ENCODE measurements at regions not wholly inside any gene's neighbourhood (a gene's known extent, or its start where the extent isn't known, plus 50 kb on each side); places are given as distances from the start of the nearest gene placed in this dataset.

GRCh38 chr12:107402041-107403022 lies 283.3 kb upstream of the PWP1 start:
- Histone ChIP-seq H3K9me3 (replicated peaks; ENCODE audit: control insufficient read depth, insufficient read depth, low read depth, low read length) (no peaks in the 10 kb centered on the region), H2AFZ (ENCODE audit: low read depth, low read length) (no peak overlapping the region), H3K4me3 (no peak overlapping the region), H3K27me3 (ENCODE audit: control insufficient read depth in 2 of 2, insufficient read depth in 2 of 2, low read length in 2 of 2) (peaks cover 0 to 3% of the 10 kb centered on the region in 2 experiments; a peak in 1 of 5 replicates), H3K4me2 (ENCODE audit: insufficient read depth, low read length) (no peak overlapping the region), H3K36me3 (ENCODE audit: control insufficient read depth, insufficient read depth, low read length) (no peaks in the 10 kb centered on the region), H3K4me1 (replicated peaks in 1 of 2; ENCODE audit: control insufficient read depth in 2 of 2, insufficient read depth in 2 of 2, low read length in 2 of 2) (no peaks in the 10 kb centered on the region), H3K79me2 (ENCODE audit: control insufficient read depth, insufficient read depth, low read length) (no peaks in the 10 kb centered on the region), H4K20me1 (replicated peaks; ENCODE audit: control insufficient read depth, insufficient read depth, low read length) (peaks cover 3% of the 10 kb centered on the region; the same call in 1 of the 2 replicates), H3K27ac (ENCODE audit: extremely low read depth, low read depth, low read length) (no peak overlapping the region), H3K9me1 (ENCODE audit: control insufficient read depth, insufficient read depth, low read length) (no peaks in the 10 kb centered on the region), H3K9ac (ENCODE audit: insufficient read depth in 1 of 2, low read depth in 2 of 2, low read length in 2 of 2) (no peak overlapping the region)
- intact Hi-C loops (cut with micrococcal nuclease) = loop anchor here (1.0 to 10.0 kb wide), 2 partner anchors 202 to 271 kb away; no protein-coding TSS in a partner anchor
- in situ Hi-C loops (cut with MboI) = loop anchor here (10.0 kb wide), 1 partner anchor 268 kb away; no protein-coding TSS in a partner anchor
- no TSS peak for BruUV-seq (replicated peaks)
- DNase-seq (ENCODE audit: extremely low read depth in 1 of 4, low spot score in 3 of 4) (peak; percentile 32 to 60 (median 44)), FAIRE-seq (peak; percentile 89), ATAC-seq (peak; percentile 90)
- 3% methylated on average over 5 of the region's 5 CpGs for WGBS (ENCODE audit: insufficient coverage, low coverage, missing lambda C conversion rate)
- ChIA-PET CTCF (ENCODE audit: low intra/inter-chr PET ratio) (interaction anchor here (1.0 to 1.1 kb wide), 2 partner anchors 268 to 271 kb away, joined by 4 read pairs; no protein-coding TSS in a partner anchor), POLR2A (interaction anchor here (0.7 kb wide), 1 partner anchor 330 kb away, joined by 3 read pairs; no protein-coding TSS in a partner anchor)
- no peak for TF ChIP-seq CC2D1A (IDR thresholded peaks at IDR 0.05)
- TF ChIP-seq CHD4 (IDR thresholded peaks at IDR 0.05; ENCODE audit: insufficient read depth, insufficient replicate concordance, low read depth, low read length, poor library complexity, severe bottlenecking) = no peak
- TF ChIP-seq ZNF830 (CRISPR knock-in tag; IDR thresholded peaks at IDR 0.05) = no peak
- no peak for TF ChIP-seq TCF7L2 (IDR thresholded peaks at IDR 0.05; ENCODE audit: low read depth, low read length)
- TF ChIP-seq POU5F1 (IDR thresholded peaks at IDR 0.05; ENCODE audit: borderline replicate concordance, low read depth, low read length, partially characterized antibody) = no peak
- TF ChIP-seq, protein P1, sequence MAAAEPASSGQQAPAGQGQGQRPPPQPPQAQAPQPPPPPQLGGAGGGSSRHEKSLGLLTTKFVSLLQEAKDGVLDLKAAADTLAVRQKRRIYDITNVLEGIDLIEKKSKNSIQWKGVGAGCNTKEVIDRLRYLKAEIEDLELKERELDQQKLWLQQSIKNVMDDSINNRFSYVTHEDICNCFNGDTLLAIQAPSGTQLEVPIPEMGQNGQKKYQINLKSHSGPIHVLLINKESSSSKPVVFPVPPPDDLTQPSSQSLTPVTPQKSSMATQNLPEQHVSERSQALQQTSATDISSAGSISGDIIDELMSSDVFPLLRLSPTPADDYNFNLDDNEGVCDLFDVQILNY (CRISPR knock-in tag; IDR thresholded peaks at IDR 0.05) = no peak
- peak in 2 of 3 experiments; percentile 48 to 76 for TF ChIP-seq YY1 (IDR thresholded peaks at IDR 0.05; ENCODE audit: borderline replicate concordance in 1 of 3, control insufficient read depth in 1 of 3, extremely low read depth in 1 of 3, insufficient read depth in 3 of 3, insufficient read length in 1 of 3, insufficient replicate concordance in 2 of 3, low read depth in 1 of 3, low read length in 2 of 3)
- no peak for TF ChIP-seq IRF2 (CRISPR knock-in tag; IDR thresholded peaks at IDR 0.05)
- TF ChIP-seq NFE2 (IDR thresholded peaks at IDR 0.05; ENCODE audit: low read depth) = no peak
- TF ChIP-seq ADNP (tag; IDR thresholded peaks at IDR 0.05) = peak; percentile 25; the same call in 1 of the 2 replicates
